HG03280 (cell line): ENCODE measurements at regions not wholly inside any gene's neighbourhood (a gene's known extent, or its start where the extent isn't known, plus 50 kb on each side); places are given as distances from the start of the nearest gene placed in this dataset.

Experiments used
- ATAC-seq: cut with Tn5 transposase; IDR thresholded peaks from one replicate; pipeline ENCODE4 v1.9.1; 2021; ENCODE audit warnings: mild to moderate bottlenecking, moderate library complexity; ENCODE audit not compliant: unreplicated experiment

DNA sequence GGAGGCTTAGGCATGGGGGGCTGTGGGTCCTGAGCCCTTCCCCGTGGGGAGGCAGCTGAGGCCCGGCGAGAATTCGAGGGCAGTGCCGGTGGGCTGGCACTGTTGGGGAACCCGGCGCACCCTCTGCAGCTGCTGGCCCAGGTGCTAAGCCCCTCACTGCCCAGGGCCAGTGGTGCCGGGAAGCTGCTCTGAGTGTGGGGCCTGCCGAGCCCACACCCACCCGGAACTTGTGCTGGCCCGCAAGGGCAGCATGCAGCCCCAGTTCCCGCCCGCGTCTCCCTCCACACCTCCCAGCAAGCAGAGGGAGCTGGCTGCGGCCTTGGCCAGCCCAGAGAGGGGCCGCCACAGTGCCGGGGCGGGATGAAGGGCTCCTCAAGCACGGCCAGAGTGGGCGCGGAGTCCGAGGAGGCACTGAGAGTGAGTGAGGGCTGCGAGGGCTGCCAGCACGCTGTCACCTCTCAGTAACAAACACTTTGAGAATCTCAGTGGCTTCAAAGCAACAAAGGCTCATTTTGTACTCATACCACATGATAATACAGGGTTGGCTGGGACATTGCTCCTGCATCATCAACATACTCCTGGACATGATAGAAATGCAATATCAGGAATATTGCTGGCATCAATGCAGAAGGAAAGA is 265.7 kb upstream of the ANKRD55 start:
- no peak for ATAC-seq

DNA sequence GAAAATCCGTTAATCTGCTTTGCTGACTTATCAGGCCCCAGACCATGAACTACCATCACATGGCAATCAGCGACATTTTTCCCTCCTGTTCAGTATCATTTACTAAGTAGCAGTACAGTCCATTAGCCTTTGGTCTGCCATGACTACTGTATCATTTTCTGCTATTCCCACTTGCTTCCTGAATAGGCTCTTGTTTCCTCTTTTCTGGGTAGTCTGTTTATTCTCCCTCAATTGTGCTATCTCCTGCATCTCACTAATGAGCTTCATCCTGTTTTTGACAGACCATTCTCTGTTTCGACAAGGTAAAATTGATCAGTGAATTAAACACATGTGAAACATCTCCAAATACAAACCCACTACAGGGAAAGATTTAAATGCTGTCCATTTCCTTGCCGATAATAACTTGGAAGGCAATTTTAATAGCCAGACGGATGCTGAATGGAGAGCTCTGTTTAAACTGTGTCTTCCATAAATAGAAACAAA is 263.5 kb upstream of the ANKRD55 start:
- no peak for ATAC-seq

- ATAC-seq, result no peak
Measured at GRCh38 chr5:56494300-56494731, 261.2 kb upstream of the ANKRD55 start.

DNA sequence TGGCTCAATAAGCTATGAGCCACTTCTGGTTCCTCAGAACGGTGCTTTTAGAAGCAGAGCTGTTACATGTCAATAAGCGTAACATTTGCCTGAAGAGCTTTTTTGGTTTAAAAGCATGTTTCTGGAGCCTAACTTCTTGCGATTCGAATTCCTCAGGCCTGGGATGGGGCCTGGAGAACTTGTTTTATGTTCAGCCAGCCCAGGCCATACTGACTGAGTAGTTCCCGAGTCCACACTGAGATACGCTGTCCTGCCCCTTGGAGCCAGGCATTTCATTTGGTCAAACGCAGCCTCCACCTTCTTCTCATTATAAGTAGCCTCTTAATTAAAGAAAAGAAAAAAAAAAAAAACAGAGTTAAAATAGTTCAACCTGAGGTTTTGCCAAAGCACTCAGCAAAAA is 260.6 kb upstream of the ANKRD55 start:
- ATAC-seq, result no peak

- ATAC-seq, result no peak
Measured at GRCh38 chr5:56493308-56493707, 260.2 kb upstream of the ANKRD55 start.

- no peak for ATAC-seq
Measured at GRCh38 chr5:56492812-56493211, 259.7 kb upstream of the ANKRD55 start.

- ATAC-seq, result no peak
Measured at GRCh38 chr5:56490971-56491468, 257.9 kb upstream of the ANKRD55 start.

- ATAC-seq, result no peak
Measured at GRCh38 chr5:56489272-56489671, 256.1 kb upstream of the ANKRD55 start.

GRCh38 chr5:56487528-56488115 is 254.5 kb upstream of the ANKRD55 start:
- no peak for ATAC-seq

- no peak for ATAC-seq
Measured at GRCh38 chr5:56482363-56482762, 249.2 kb upstream of the ANKRD55 start.

DNA sequence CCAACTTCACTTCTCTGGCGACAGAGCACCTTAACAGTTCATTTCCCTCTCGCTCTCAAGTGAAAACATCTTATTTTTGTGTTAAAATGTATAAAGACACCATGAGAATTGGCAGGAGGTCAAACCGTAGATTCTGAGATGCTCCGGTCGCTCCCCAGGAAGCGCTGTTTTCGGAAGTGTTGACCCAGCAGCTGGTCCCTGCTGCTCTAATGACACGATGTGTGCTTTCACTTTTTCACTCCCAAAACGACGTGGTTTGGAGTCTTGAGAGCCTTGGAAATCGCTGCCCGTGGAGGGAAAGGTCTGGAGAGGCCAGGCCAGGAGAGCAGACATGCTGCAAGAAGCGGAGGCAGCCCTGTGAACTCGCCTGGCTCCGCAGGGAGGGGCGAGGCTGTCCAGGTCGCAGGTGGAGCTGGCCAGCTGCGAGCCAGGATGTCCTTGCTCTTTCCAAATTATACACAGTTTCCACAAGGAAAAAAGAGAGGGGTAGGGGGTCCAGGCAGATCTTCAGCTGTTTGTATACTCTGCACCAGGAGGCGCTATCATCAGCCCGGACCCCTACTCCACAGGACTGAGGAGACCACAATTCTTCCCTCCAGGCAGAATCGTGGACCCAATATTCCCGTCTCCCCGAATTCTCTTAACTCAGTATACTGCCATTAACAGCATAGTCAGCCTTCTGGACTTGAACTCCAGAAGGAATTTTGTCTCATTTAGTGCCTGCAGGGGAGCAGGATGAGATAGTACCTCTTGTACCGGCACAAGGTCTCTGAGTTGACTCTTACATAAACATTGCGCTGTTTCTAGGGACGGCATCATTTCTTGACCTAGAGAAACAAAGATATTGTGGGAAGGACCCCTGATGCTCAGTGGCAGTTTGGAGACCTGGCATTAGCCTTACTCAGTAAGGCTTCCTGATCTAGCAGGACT is 248.6 kb upstream of the ANKRD55 start:
- ATAC-seq, result no peak

DNA sequence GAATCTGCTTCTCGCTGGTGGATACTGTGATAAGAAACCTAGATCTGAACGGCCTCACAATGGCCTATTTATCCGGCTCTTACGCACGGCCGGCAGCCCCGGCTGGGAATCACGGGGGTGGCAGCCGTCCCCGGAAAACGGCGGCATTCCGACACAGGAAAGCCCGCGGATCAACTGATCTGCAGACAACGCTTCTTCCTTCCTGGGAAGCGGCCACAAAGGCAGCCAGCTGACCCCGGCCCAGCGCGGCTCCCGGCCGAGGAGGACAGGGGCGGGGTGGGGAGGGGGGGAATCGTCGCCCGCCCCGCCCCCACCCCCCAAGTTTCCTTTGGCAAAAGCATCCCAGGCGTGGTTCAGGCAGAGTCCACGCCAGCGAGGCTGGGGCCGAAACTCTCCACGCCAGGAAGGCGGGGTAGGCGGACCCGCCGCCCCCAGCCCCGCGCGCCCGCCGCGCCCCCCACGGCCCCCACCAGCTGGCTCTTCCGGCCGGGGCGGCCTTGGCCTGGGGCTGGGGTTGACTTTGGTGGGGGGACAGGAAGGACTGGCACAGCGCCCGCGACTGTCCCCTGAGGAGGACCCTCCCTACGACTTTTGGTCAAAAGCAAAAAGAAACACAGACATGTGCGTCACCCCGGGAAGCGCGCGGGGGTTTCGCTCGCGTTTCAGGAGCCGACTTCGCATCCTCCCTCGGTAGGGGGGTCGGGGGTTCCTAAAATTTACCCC is 247.7 kb upstream of the ANKRD55 start:
- ATAC-seq, result no peak

GRCh38 chr5:56480078-56480704 is 247.1 kb upstream of the ANKRD55 start:
- no peak for ATAC-seq

DNA sequence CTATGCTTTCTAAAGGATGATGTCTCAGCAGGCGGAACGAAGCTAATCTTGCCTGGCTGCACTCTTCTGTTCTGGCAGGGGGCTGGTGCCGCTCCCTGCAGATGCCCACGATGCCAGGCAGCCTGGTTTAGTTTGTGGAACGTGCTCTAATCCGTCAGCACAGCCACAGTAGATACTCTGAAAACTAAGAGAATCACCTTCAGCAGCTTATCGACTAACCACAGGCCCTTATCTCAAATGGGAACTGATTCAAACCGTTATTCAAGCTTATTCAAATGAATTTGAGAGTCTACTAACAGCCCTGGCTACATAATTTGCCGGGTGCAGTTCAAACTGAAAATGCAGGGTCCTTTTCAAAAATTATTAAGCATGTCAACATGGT is 246.6 kb upstream of the ANKRD55 start:
- no peak for ATAC-seq

DNA sequence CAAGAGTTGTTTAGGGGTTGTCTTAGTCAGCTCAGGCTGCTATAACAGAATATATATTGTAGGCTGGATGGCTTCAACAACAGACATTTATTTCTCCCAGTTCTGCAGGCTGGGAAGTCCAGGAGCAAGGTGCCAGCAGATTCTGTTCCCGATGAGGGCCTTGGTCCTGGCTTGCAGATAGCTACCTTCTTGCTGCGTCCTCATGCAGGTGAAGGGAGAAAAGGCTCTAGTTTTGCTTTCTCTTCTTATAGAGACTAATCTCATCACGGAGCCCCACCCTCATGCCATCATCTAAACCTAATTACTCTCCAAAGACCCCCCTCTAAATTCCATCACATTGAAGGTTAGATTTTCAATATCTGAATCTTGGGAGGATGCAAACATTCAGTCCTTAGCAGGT is 246.0 kb upstream of the ANKRD55 start:
- ATAC-seq, result no peak

GRCh38 chr5:56478062-56478461 is 244.9 kb upstream of the ANKRD55 start:
- ATAC-seq, result no peak

DNA sequence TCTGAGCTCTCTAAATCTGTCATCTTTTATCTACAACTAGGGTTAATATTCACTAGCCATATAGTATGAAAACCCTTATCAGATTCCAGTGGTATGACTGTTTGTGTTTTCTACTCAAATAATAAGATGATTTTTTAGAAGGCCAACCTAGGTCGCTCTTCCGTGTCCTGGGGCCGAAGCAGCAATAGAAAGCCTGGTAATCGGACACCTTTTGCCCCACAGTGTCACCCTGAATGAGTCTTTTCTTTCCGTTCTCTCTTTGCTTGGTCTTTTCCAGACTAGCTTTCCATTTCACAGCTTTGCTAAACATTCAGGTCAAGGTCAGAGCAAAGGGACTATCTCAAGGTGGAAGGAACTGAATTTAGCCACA is 243.3 kb upstream of the ANKRD55 start:
- ATAC-seq, result no peak

DNA sequence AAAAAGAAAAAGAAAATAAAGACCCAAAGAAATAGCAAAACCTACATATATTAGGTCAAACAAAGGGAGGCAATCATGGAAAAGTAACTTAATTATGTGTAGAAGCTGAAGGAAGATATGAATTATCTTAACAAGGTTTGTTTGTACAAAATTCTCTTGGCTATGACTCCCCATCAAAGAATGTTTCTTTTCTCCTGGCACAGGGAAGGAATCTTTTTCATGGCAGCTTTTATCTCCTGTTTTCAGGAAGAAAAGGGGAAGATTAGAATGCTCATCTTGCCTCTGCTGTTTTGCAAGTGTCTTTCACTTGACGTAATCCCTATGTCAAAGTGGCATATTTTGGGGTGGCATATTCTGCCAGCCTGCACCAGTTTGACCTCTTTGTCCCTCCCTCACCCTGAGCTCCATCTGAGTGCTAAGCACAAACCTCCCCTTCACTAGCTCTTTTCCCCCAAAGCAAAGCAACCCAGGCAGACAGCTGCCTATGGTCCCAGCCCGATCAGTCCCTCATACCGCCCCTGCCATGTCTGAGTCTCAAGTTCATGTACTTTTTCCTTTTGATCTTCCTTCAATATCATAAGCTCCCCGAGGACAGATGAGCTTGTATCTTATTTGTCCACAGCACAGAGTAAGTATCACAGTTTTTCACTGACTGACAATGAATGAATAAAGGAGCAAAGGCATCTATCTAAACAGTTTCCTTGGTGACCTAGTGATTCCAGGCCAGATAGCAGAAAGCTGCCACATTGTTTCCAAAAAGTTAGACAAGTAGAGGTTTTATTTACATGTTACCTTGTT is 242.8 kb upstream of the ANKRD55 start:
- ATAC-seq, result no peak

DNA sequence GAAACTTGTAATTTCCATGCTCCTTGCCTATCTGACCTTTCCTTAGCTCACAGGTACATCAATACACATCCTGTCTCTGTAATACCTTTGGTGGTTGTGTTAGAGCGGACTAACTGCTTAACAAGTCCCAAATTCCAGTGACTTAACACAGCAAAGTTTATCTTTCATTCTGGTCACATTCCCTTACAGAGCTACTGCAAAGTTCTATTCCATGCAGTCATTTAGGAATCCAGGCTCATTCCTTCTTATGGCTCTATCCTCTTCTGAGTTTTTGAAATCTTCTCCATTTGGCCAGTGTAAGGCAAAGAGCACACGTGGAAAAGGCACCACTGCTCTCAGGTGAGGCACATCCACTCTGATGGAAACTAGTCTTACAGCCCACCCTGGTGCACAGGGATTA is 238.6 kb upstream of the ANKRD55 start:
- ATAC-seq, result no peak

DNA sequence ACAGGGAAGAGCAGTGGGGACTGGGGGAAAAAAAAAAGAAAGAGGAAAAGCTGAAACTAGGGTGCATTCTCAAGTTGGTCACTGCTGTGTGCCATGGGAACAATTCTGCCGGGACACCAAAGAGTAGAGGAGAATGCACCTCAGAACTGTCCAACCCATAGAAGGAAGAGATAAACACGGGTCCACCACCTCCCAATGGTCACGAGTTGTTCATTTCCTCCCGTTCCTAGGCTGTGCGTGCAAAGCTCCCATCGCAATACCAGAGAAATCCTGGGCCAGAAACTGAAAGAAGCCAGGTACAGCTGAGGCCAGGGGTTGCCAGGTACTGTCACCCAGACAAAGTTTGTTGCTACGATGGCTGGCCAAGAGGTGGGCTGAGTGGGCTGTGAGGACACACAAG is 236.9 kb upstream of the ANKRD55 start:
- ATAC-seq, result no peak
